Activated naive CD8-positive, alpha-beta T cell treated with anti-CD3 and anti-CD28 coated beads, Interleukin-2, amount 10 ng/mL, durations not matched to agents 7 days and 5 days (primary cell): ENCODE measurements at regions not wholly inside any gene's neighbourhood (a gene's known extent, or its start where the extent isn't known, plus 50 kb on each side); places are given as distances from the start of the nearest gene placed in this dataset.

Experiments used
- ATAC-seq: fragments of 150-1000 bp; cut with Tn5 transposase; one replicate; pipeline ENCODE4 v1.10.0; 2021; ENCODE audit warnings: low read depth, moderate library complexity
- POLR2A ChIA-PET: fragments of 350-600 bp; sonication (Branson Sonifier 250); formaldehyde crosslinking; loops from one replicate; lab custom pipeline; 2021; ENCODE audit warnings: antibody characterized with exemption; lab: Charles Lee
- DNase-seq: peaks from one replicate; pipeline ENCODE4 v3.0.0; 2021
- H3K27ac Mint-ChIP-seq: one replicate; pipeline ENCODE4 v1.8.0; 2022; ENCODE audit warnings: mild to moderate bottlenecking, mixed read lengths
- H3K27me3 Mint-ChIP-seq: one replicate; pipeline ENCODE4 v1.8.0; 2022; ENCODE audit warnings: mild to moderate bottlenecking, moderate library complexity, mixed read lengths
- H3K36me3 Mint-ChIP-seq: one replicate; pipeline ENCODE4 v1.8.0; 2021; ENCODE audit warnings: mild to moderate bottlenecking, mixed read lengths
- H3K4me1 Mint-ChIP-seq: one replicate; pipeline ENCODE4 v1.8.0; 2021; ENCODE audit warnings: mixed read lengths
- H3K4me3 Mint-ChIP-seq: one replicate; pipeline ENCODE4 v1.8.0; 2022; ENCODE audit warnings: mild to moderate bottlenecking, moderate library complexity, mixed read lengths
- H3K9me3 Mint-ChIP-seq: one replicate; pipeline ENCODE4 v1.8.0; 2021; ENCODE audit warnings: mixed read lengths

DNA sequence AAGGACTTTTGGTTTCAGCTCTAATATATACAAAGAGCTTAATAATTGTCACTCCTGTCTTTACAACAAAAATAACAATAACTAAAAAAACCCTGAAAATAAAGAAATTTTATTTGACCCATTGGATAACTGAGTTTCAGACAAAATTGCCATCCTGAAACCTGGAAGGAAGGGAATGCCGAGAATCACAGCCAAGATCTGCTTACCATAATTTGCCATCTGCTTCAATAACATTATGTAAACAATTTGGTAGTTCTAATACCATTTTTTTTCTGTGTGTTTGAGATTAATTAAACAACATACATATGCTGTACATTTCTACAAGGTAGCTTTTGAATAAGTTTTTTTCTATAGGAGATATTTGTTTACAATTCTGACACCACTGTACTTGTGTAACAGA, 596.3 kb upstream of the MGAT4C start:
- Mint-ChIP-seq H3K4me3 (no peak overlapping the region), H3K36me3 (no peaks in the 10 kb centered on the region), H3K4me1 (no peaks in the 10 kb centered on the region), H3K27me3 (no peaks in the 10 kb centered on the region), H3K9me3 (no peaks in the 10 kb centered on the region), H3K27ac (no peak overlapping the region)
- POLR2A ChIA-PET, result no interaction called here
- ATAC-seq (no peak), DNase-seq (no peak)

DNA sequence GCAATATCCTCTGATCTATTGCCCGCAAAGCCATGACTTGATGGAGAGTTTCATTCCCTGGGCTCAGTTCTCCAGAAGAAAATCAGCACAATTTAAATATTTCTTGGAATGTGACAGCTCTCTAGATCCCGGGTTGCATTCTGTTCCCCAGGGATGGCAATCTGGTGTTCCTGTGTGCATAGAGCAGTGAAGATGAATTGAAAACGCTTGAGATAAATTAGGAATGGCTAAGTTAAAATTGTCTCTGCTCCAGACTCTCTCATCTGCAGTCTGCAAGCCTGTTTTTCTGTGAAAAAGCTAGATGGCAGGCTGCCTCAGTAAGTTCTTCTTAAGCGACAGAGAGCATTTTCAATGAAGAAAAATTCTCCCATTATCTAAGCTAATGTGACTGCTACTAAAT, 582.5 kb upstream of the MGAT4C start:
- Mint-ChIP-seq H3K4me3 (no peak overlapping the region), H3K27me3 (no peaks in the 10 kb centered on the region), H3K4me1 (no peaks in the 10 kb centered on the region), H3K36me3 (no peaks in the 10 kb centered on the region), H3K9me3 (peaks cover 1% of the 10 kb centered on the region), H3K27ac (no peak overlapping the region)
- ATAC-seq (no peak), DNase-seq (no peak)
- POLR2A ChIA-PET, result no interaction called here

DNA sequence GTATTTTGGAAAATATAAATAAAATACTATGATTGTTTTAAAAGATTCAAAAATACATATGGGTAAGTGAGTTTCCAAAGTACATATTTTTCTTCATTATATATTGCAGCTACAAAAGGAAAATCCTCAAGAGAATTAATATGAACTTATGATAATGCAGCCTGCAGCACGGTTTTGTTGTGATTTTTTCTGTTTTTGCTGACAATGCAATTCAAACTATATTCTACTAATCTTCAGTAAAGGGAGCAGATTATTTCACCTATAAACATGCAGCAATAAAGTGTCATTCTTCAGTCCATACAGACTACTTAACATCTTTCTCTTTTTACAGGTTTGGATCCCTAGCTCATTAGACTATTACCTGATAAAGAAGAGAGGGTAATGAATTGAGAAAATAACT, 582.1 kb upstream of the MGAT4C start:
- no peak overlapping the region for H3K4me3 Mint-ChIP-seq

DNA sequence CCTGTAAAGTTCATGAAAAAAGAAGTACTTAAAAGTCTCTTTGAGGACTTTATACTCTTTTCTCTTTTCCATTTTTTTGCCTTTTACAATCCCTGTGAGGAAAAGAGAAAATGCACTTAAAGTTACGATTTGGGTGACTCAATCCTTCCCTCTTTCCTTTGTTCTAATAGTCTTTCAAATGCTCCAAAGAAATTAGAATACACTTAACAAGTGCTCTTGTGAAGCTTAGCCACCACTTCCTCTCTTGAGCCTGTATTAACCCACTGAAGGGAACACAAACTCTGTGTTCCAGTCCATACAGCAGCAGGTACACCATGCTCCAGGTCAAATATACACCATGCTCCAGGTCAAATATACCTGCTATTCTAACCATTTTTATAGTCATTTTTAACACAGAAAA, 581.1 kb upstream of the MGAT4C start:
- Mint-ChIP-seq H3K27ac (no peak overlapping the region), H3K27me3 (no peaks in the 10 kb centered on the region), H3K4me1 (no peaks in the 10 kb centered on the region), H3K9me3 (peaks cover 1% of the 10 kb centered on the region), H3K36me3 (no peaks in the 10 kb centered on the region), H3K4me3 (no peak overlapping the region)
- POLR2A ChIA-PET, result no interaction called here
- no peak for ATAC-seq
- DNase-seq, result no peak

More for the DNA sequence above, 582.1 kb upstream of the MGAT4C start:
- no peaks in the 10 kb centered on the region for H3K36me3 Mint-ChIP-seq
- no peak overlapping the region for H3K27ac Mint-ChIP-seq
- no peaks in the 10 kb centered on the region for H3K27me3 Mint-ChIP-seq
- peaks cover 1% of the 10 kb centered on the region for H3K9me3 Mint-ChIP-seq
- no peak for ATAC-seq
- POLR2A ChIA-PET, result no interaction called here
- no peak for DNase-seq
- no peaks in the 10 kb centered on the region for H3K4me1 Mint-ChIP-seq

DNA sequence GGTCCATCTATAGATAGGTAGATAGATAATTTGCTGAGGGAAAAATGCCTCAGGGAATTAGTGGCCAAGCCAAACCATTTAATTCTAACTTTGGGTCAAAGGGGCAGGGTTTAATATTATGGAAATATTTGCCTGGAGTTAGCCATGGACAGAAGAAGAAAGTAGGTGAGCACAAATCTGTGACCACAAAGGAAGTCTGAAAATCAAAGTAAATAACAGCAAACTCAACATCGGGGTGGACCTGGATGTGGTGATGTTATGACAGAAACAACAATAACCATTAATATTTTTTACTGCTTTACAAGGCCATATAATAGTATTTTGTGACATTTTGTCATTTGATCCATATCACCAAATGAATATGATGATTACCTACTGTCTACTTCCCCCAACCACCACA, 578.0 kb upstream of the MGAT4C start:
- no peaks in the 10 kb centered on the region for H3K27me3 Mint-ChIP-seq
- no peak for ATAC-seq
- POLR2A ChIA-PET, result no interaction called here

DNA sequence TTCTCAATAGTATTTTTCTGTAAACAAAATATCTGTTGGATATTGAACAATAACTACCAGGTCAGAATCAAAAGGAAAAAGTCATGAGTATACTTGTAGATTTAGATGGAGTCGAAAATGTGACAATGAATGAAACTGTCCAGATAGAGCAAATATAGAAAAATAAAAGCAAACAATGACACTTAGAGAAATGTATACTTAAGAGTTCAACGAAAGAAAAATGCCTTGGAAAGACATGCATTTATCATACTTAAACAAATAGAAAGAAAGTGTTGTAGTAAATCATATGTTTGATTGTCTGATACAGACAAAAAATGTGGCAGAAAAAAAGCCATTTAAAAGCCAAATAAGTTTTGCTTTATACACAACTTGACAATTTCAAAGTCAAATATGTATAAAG, 571.2 kb upstream of the MGAT4C start:
- Mint-ChIP-seq H3K36me3 (peaks cover 1% of the 10 kb centered on the region), H3K4me1 (no peaks in the 10 kb centered on the region), H3K27me3 (no peaks in the 10 kb centered on the region), H3K9me3 (no peaks in the 10 kb centered on the region), H3K27ac (no peak overlapping the region), H3K4me3 (no peak overlapping the region)
- DNase-seq (no peak), ATAC-seq (no peak)
- POLR2A ChIA-PET, result interaction anchor here (0.6 kb wide), 1 partner anchor 39 kb away, joined by 3 read pairs; no protein-coding TSS in a partner anchor

More for the DNA sequence above, 578.0 kb upstream of the MGAT4C start:
- Mint-ChIP-seq H3K36me3 (no peaks in the 10 kb centered on the region), H3K4me1 (no peaks in the 10 kb centered on the region), H3K4me3 (no peak overlapping the region), H3K27ac (no peak overlapping the region), H3K9me3 (peaks cover 1% of the 10 kb centered on the region)
- no peak for DNase-seq

DNA sequence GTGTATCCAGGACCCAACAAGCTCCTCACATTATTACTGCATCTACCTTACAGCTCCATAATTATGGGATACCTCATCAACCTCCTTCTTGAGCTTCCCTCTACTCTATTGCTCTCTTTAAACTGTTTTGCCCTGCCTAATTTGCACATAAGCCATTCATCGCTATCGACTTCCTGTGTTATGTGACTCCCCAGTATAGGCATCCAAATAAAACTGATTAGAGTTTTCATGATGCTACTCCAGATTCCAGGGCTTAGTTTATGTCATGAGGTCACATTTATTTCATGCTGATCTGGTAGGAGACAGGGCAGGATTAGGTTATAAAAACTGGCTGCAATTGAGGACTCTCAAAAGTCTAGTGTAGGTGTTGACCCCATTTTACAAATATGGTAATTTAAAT, 569.9 kb upstream of the MGAT4C start:
- Mint-ChIP-seq H3K4me3 (no peak overlapping the region), H3K36me3 (peaks cover 1% of the 10 kb centered on the region), H3K27ac (no peak overlapping the region), H3K27me3 (no peaks in the 10 kb centered on the region), H3K9me3 (no peaks in the 10 kb centered on the region), H3K4me1 (no peaks in the 10 kb centered on the region)
- no peak for ATAC-seq
- DNase-seq, result no peak
- POLR2A ChIA-PET, result no interaction called here

DNA sequence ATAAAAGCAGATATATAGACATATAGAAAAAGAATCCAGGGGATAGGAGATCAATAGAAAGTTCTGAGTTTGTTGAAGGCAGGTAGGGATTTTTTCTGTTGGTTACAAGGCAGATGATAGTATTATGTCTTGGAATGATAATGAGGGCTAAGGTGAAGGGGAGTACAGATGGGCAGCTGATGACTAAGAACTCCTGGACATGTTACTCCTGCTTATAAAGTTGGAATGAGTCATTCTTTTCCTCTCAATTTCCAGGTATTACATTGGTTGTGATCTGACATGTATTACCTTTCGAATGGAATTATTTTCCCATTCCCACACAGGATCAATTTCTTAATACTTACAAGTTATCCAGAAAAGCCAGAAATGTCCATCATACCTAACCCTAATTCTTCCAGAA, 545.2 kb upstream of the MGAT4C start:
- no peak for ATAC-seq
- Mint-ChIP-seq H3K27ac (no peak overlapping the region), H3K36me3 (no peaks in the 10 kb centered on the region), H3K27me3 (no peaks in the 10 kb centered on the region), H3K9me3 (peaks cover 5% of the 10 kb centered on the region), H3K4me3 (no peak overlapping the region), H3K4me1 (no peaks in the 10 kb centered on the region)
- DNase-seq, result no peak
- POLR2A ChIA-PET, result no interaction called here

DNA sequence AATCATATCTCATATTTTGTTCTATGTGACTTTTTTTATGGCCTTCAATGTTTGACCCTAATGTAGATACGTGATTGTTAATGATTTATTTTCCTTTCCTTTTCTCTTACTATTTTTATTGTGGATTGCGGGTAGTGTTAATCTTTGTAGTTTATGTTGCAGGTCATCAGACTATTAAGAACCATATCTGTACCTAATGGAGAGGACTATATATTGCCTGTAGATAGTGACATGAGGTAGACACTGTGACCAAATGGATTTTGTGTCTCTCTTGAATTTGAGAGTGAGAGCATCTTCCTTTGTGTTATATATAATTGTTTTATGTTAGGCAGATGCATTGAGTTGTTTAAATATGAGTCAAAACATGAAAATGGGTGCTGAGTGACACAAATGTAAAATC, 543.4 kb upstream of the MGAT4C start:
- no peak for DNase-seq
- H3K27me3 Mint-ChIP-seq, result no peaks in the 10 kb centered on the region

DNA sequence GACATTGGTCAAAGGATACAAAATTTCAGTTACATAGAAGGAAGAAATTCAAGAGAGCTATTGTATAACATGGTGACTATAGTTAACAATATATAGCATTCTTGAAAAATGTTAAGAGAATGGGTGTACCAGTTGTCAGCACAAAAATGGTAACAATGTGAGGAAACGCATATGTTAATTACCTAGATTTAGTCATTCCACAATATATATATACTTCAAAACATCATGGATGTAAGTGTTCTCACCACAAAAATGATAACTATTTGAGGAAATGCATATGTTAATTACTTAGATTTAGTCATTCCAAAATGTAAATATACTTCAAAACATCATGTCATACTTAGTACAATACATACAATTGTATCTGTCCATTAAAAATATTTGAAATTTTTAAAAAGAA, 540.4 kb upstream of the MGAT4C start:
- ATAC-seq (no peak), DNase-seq (no peak)
- POLR2A ChIA-PET, result no interaction called here
- H3K9me3 Mint-ChIP-seq, result peaks cover 3% of the 10 kb centered on the region
- H3K27ac Mint-ChIP-seq, result no peak overlapping the region
- no peaks in the 10 kb centered on the region for H3K4me1 Mint-ChIP-seq
- H3K27me3 Mint-ChIP-seq, result no peaks in the 10 kb centered on the region
- H3K36me3 Mint-ChIP-seq, result no peaks in the 10 kb centered on the region
- H3K4me3 Mint-ChIP-seq, result no peak overlapping the region

More for the DNA sequence above, 543.4 kb upstream of the MGAT4C start:
- H3K4me1 Mint-ChIP-seq, result no peaks in the 10 kb centered on the region
- no peaks in the 10 kb centered on the region for H3K36me3 Mint-ChIP-seq
- H3K9me3 Mint-ChIP-seq, result peaks cover 3% of the 10 kb centered on the region
- no peak overlapping the region for H3K27ac Mint-ChIP-seq
- no peak for ATAC-seq
- POLR2A ChIA-PET, result no interaction called here
- no peak overlapping the region for H3K4me3 Mint-ChIP-seq

DNA sequence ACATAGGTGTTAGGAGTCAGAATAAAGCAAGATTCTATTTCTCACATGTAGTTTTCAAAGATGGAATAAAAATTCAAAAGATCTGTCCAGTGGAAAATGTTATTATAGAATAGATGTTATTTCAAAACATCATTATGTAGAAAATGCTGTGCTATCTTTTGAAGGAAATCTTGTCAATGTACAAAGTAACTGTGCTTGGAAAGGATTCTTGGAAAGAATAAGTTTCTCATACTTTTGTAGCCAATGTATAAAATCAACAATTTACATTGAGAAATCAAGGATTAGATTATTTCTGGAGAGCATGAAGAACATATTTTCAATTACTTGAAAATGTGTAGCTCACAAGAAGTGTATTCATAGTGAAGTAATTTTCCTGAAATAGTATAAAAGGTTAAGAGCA, 532.5 kb upstream of the MGAT4C start:
- DNase-seq (no peak), ATAC-seq (no peak)
- Mint-ChIP-seq H3K36me3 (no peaks in the 10 kb centered on the region), H3K4me1 (no peaks in the 10 kb centered on the region), H3K27ac (no peak overlapping the region), H3K9me3 (no peaks in the 10 kb centered on the region), H3K4me3 (no peak overlapping the region), H3K27me3 (no peaks in the 10 kb centered on the region)
- POLR2A ChIA-PET, result no interaction called here

DNA sequence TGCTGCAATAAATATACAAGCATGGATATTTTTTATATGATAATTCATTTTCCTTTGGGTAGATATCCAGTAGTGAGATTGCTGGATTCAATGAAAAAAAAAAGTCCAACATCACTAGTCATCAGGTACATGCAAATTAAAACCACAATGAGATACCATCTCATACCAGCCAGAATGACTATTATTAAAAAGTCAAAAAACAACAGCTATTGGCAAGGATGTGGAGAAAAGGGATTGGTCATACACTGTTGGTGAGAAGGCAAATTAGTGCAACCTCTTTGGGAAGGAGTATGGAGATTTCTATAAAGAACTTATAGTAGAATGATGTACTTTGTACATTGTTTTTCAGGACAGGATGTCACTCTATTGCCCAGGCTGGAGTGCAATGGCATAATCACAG, 531.2 kb upstream of the MGAT4C start:
- POLR2A ChIA-PET, result no interaction called here
- no peak for ATAC-seq
- no peaks in the 10 kb centered on the region for H3K36me3 Mint-ChIP-seq

DNA sequence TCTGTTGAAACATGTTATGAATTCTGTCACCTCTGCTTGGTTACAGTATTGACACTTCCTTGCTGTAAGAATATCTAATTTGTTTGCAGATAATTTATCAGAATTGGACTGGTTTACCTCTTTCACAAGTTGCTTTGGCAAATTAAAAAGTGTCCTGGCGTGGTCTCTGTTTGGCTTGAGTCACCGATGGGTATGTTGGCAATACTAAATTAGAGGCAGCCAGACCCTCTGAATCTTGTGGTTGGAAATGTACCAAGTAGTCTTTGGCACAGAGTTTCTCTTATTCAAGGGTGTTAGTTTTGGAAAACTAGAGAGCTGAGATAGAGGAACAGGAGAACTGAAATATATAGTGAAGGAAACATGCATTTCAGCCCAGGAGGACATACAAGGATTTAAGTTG, 521.1 kb upstream of the MGAT4C start:
- Mint-ChIP-seq H3K4me3 (no peak overlapping the region), H3K4me1 (no peaks in the 10 kb centered on the region), H3K27ac (no peak overlapping the region), H3K9me3 (peaks cover 6% of the 10 kb centered on the region), H3K27me3 (no peaks in the 10 kb centered on the region), H3K36me3 (no peaks in the 10 kb centered on the region)
- POLR2A ChIA-PET, result no interaction called here
- no peak for ATAC-seq
- no peak for DNase-seq

More for the DNA sequence above, 531.2 kb upstream of the MGAT4C start:
- Mint-ChIP-seq H3K27ac (no peak overlapping the region), H3K27me3 (no peaks in the 10 kb centered on the region), H3K4me3 (no peak overlapping the region), H3K9me3 (no peaks in the 10 kb centered on the region), H3K4me1 (no peaks in the 10 kb centered on the region)
- no peak for DNase-seq

DNA sequence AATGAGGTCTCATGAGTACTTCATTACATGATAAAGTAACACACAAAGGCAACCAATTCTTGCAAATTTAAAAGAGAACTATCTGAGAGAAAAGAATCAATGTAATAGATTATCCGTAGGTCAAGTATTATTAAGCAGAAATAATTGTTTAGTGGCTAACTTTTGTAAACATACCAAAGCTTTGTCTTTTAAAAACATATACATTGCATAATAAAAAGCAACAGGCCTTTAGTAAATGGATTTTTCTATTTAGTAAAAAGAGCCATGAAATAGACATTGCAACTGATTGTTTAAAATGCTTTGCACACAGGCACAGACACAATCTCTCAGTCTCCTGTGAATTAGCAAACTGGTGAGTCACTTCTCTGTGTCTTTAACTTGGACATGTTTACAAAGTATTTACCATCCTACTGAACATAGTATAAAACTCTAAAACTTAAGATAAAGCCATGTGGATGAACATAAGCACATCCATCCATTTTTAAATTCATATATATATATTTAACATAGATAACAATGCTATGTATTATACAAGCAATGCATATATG, 518.7 kb upstream of the MGAT4C start:
- Mint-ChIP-seq H3K27me3 (no peaks in the 10 kb centered on the region), H3K27ac (no peak overlapping the region), H3K4me3 (no peak overlapping the region), H3K9me3 (peaks cover 4% of the 10 kb centered on the region), H3K36me3 (no peaks in the 10 kb centered on the region), H3K4me1 (no peaks in the 10 kb centered on the region)
- DNase-seq (no peak), ATAC-seq (no peak)
- POLR2A ChIA-PET, result no interaction called here

DNA sequence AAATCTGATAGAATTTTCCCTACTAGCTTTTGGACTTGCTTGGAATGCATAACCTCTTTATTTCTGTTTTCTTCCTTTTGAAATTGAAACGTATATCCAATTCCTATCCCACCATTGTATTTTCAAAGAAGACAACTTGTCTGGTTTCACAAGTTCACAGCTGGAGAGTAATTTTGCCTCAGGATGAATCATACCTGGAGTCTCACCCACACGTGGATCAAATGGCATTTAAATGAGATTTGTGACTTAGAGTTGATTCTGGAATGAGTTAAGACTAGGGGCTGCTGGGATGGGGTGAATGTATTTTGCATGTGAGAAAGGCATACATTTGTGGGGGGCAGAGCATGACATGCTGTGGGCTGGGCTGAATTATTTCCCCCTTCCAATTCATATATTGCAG, 516.5 kb upstream of the MGAT4C start:
- ATAC-seq (no peak), DNase-seq (no peak)
- peaks cover 4% of the 10 kb centered on the region for H3K9me3 Mint-ChIP-seq
- H3K27ac Mint-ChIP-seq, result no peak overlapping the region
- H3K36me3 Mint-ChIP-seq, result no peaks in the 10 kb centered on the region
- no peak overlapping the region for H3K4me3 Mint-ChIP-seq
- H3K27me3 Mint-ChIP-seq, result no peaks in the 10 kb centered on the region
- POLR2A ChIA-PET, result no interaction called here
- no peaks in the 10 kb centered on the region for H3K4me1 Mint-ChIP-seq
